ENCODE measurements at regions not wholly inside any gene's neighbourhood (a gene's known extent, or its start where the extent isn't known, plus 50 kb on each side); places are given as distances from the start of the nearest gene placed in this dataset.

- Mint-ChIP-seq H3K27ac (no peak overlapping the region), H3K4me1 (peaks cover 7% of the 10 kb centered on the region), H3K27me3 (ENCODE audit: low read depth in 3 of 3) (peaks cover 0 to 2% (median 0%) of the 10 kb centered on the region in 3 donors), H3K36me3 (no peaks in the 10 kb centered on the region), H3K9me3 (no peaks in the 10 kb centered on the region), H3K4me3 (no peak overlapping the region)
- no peak overlapping the region for H3K4me2 ChIP-seq (replicated peaks; ENCODE audit: extremely low read depth, low read length, poor library complexity, severe bottlenecking)
- no peaks in the 10 kb centered on the region for H3K27me3 ChIP-seq (ENCODE audit: control insufficient read depth in 2 of 2, insufficient read depth in 2 of 2, low read length in 2 of 2)
- H2AFZ ChIP-seq (ENCODE audit: insufficient read depth, low read depth, low read length, poor library complexity, severe bottlenecking), result no peak overlapping the region
- H3K9me3 ChIP-seq (replicated peaks in 1 of 2; ENCODE audit: control insufficient read depth in 1 of 2, insufficient read depth in 1 of 2, low read length in 2 of 2), result no peaks in the 10 kb centered on the region
- no peaks in the 10 kb centered on the region for H3K4me1 ChIP-seq (ENCODE audit: control insufficient read depth in 1 of 2, insufficient read depth in 2 of 2, low read length in 2 of 2)
- TF ChIP-seq, protein P1, sequence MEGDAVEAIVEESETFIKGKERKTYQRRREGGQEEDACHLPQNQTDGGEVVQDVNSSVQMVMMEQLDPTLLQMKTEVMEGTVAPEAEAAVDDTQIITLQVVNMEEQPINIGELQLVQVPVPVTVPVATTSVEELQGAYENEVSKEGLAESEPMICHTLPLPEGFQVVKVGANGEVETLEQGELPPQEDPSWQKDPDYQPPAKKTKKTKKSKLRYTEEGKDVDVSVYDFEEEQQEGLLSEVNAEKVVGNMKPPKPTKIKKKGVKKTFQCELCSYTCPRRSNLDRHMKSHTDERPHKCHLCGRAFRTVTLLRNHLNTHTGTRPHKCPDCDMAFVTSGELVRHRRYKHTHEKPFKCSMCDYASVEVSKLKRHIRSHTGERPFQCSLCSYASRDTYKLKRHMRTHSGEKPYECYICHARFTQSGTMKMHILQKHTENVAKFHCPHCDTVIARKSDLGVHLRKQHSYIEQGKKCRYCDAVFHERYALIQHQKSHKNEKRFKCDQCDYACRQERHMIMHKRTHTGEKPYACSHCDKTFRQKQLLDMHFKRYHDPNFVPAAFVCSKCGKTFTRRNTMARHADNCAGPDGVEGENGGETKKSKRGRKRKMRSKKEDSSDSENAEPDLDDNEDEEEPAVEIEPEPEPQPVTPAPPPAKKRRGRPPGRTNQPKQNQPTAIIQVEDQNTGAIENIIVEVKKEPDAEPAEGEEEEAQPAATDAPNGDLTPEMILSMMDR (IDR thresholded peaks at IDR 0.05), result no peak
- no peaks in the 10 kb centered on the region for H3K36me3 ChIP-seq (replicated peaks in 1 of 2; ENCODE audit: control insufficient read depth in 1 of 2, insufficient read depth in 2 of 2, low read length in 2 of 2)
- no peak overlapping the region for H3K27ac ChIP-seq (ENCODE audit: low read depth in 1 of 2, low read length in 2 of 2)
- H4K20me1 ChIP-seq (ENCODE audit: insufficient read depth, low read length), result no peaks in the 10 kb centered on the region
- intact Hi-C loops (cut with micrococcal nuclease), result no loop called here
- H3K9ac ChIP-seq (ENCODE audit: insufficient read depth, low read length, poor library complexity, severe bottlenecking), result no peak overlapping the region
- WGBS (ENCODE audit: insufficient coverage), result 4% methylated on average over 4 of the region's 4 CpGs
- no peaks in the 10 kb centered on the region for H3K79me2 ChIP-seq (ENCODE audit: insufficient read depth, low read length)
- no peak for DNase-seq
- H3K4me3 ChIP-seq (replicated peaks in 1 of 3; ENCODE audit: low read depth in 2 of 3, low read length in 3 of 3), result no peak overlapping the region
Observed at GRCh38 chr6:15829156-15829555, 166.3 kb upstream of the DTNBP1 start.

DNA sequence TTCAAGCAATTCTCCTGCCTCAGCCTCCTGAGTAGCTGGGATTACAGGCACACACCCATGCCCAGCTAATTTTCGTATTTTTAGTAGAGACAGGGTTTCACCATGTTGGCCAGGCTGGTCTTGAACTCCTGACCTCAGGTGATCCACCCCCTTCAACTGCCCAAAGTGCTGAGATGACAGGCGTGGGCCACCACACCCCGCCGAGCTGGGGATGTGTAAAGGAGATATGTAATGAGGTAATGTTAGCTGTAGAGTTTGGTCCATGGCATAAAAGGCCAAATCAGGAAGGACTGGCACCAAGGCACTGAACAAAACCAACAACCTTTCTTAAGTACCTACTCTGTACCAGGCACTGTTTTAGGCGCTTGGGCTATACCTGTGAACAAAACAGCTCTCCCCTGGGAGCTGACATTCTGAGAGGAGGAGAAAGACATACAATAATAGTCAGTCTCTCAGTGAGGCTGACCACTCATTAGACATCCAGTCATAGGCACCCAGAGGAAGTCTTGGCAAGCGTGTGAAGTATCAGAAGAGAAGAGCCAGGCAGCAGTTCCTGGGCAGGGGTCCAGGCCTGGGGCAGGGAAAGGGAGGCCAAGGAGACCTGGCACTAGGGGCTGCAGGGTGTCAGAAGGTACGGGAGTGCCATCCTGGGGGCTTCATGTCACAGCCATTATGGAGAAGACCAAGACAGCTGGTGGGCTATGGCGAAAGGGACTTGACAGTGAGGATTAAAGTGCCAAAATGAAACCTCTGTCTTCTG lies 164.8 kb upstream of the DTNBP1 start:
- WGBS (ENCODE audit: insufficient coverage), result 87% methylated on average over 3 of the region's 8 CpGs
- Mint-ChIP-seq H3K9me3 (no peaks in the 10 kb centered on the region), H3K4me1 (peaks cover 7% of the 10 kb centered on the region), H3K4me3 (no peak overlapping the region), H3K36me3 (no peaks in the 10 kb centered on the region), H3K27ac (no peak overlapping the region), H3K27me3 (ENCODE audit: low read depth in 3 of 3) (peaks cover 0 to 4% (median 4%) of the 10 kb centered on the region in 3 donors)
- TF ChIP-seq, protein P1 (IDR thresholded peaks at IDR 0.05), result no peak
- H3K4me1 ChIP-seq (ENCODE audit: control insufficient read depth in 1 of 2, insufficient read depth in 2 of 2, low read length in 2 of 2), result no peaks in the 10 kb centered on the region
- no peak overlapping the region for H2AFZ ChIP-seq (ENCODE audit: insufficient read depth, low read depth, low read length, poor library complexity, severe bottlenecking)
- H3K4me3 ChIP-seq (replicated peaks in 1 of 3; ENCODE audit: low read depth in 2 of 3, low read length in 3 of 3), result no peak overlapping the region
- no peak overlapping the region for H3K27ac ChIP-seq (ENCODE audit: low read depth in 1 of 2, low read length in 2 of 2)
- DNase-seq, result no peak
- no peaks in the 10 kb centered on the region for H3K27me3 ChIP-seq (ENCODE audit: control insufficient read depth in 2 of 2, insufficient read depth in 2 of 2, low read length in 2 of 2)
- intact Hi-C loops (cut with micrococcal nuclease), result no loop called here
- H3K9me3 ChIP-seq (replicated peaks in 1 of 2; ENCODE audit: control insufficient read depth in 1 of 2, insufficient read depth in 1 of 2, low read length in 2 of 2), result no peaks in the 10 kb centered on the region
- H4K20me1 ChIP-seq (ENCODE audit: insufficient read depth, low read length), result no peaks in the 10 kb centered on the region
- no peak overlapping the region for H3K9ac ChIP-seq (ENCODE audit: insufficient read depth, low read length, poor library complexity, severe bottlenecking)
- H3K79me2 ChIP-seq (ENCODE audit: insufficient read depth, low read length), result no peaks in the 10 kb centered on the region
- H3K4me2 ChIP-seq (replicated peaks; ENCODE audit: extremely low read depth, low read length, poor library complexity, severe bottlenecking), result no peak overlapping the region
- H3K36me3 ChIP-seq (replicated peaks in 1 of 2; ENCODE audit: control insufficient read depth in 1 of 2, insufficient read depth in 2 of 2, low read length in 2 of 2), result no peaks in the 10 kb centered on the region

Data from CD14-positive monocyte (primary cell).